Vagina (tissue), 2 donors: ENCODE measurements at regions not wholly inside any gene's neighbourhood (a gene's known extent, or its start where the extent isn't known, plus 50 kb on each side); places are given as distances from the start of the nearest gene placed in this dataset.

ENCODE experiments used
- CTCF ChIP-seq, 3 experiments: fragments of 450-650 bp in 2 of 3; fragments of 200-600 bp in 1 of 3; sonication (generic) in 1 of 3; IDR thresholded peaks; one replicate each; pipeline ENCODE4 v1.5.1; 2017 to 2019; ENCODE audit warnings: antibody characterized with exemption in 3 of 3, mild to moderate bottlenecking in 2 of 3, moderate library complexity in 2 of 3
- POLR2A ChIP-seq, 2 donors: fragments of 450-650 bp; IDR thresholded peaks; one replicate each; pipeline ENCODE4 v1.6.1; 2017; ENCODE audit warnings: antibody characterized with exemption in 2 of 2, mild to moderate bottlenecking in 2 of 2, moderate library complexity in 2 of 2

- no peak for TF ChIP-seq POLR2A (IDR thresholded peaks at IDR 0.05)
- no peak for TF ChIP-seq CTCF (IDR thresholded peaks at IDR 0.05)
Observed at GRCh38 chr11:91160661-91161060, 937.8 kb upstream of the CHORDC1 start.
